ENCODE measurements at regions not wholly inside any gene's neighbourhood (a gene's known extent, or its start where the extent isn't known, plus 50 kb on each side); places are given as distances from the start of the nearest gene placed in this dataset.
"Not testable (repeated sequence)": the region's sequence is repeated elsewhere in the genome, so short reads cannot be mapped to it uniquely, and the experiment has no call there.

DNA sequence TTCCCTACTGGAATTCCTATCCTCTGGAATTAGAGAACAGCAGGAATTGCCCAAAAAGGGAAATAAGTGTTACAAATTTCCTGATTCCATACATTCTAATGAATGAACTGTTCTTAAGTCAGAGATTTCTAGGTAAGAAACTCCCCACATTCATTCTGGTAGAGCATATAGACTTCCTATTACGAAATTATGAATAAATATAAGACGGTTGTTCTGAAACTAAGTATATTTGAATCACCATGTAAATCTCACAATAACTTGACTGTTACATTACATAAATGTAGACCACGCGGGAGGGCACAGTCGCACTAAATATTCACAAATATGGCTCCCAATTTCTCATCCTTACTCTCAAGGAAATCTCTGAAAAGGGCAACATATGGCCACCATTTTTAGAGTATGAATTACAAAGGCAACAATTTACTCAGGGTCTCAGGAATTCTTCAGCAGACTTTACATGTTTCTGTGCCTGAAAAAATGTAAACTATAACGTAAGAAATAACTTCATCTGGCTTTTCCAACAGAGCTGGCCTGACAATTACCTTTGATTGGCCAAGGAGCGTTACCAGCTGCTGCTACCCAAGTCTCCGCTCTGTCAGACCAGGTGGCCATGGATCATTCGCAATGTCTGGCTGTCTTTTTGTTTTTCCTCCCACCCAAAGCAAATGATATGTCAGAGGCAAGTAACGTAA is 115.8 kb downstream of the MPP7 start:
- no peak for DNase-seq

GRCh38 chr10:28186461-28186860 is 116.4 kb downstream of the MPP7 start:
- DNase-seq, result no peak

DNA sequence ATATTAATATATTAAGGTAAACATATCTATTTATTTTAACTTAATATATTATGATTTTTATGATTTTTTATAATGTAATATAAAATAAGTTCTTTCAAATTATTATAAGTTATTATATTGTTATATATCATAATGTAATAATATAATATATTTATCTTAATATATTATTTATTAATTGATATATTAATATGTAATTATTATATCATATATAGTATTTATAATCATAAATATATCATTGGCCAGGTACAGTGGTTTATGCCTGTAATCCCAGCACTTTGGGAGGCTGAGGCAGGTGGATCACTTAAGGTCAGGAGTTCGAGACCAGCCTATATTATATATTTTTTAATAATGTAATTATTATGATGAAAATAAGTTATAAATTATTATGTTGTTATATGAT is 118.1 kb downstream of the MPP7 start:
- no peak for DNase-seq

DNA sequence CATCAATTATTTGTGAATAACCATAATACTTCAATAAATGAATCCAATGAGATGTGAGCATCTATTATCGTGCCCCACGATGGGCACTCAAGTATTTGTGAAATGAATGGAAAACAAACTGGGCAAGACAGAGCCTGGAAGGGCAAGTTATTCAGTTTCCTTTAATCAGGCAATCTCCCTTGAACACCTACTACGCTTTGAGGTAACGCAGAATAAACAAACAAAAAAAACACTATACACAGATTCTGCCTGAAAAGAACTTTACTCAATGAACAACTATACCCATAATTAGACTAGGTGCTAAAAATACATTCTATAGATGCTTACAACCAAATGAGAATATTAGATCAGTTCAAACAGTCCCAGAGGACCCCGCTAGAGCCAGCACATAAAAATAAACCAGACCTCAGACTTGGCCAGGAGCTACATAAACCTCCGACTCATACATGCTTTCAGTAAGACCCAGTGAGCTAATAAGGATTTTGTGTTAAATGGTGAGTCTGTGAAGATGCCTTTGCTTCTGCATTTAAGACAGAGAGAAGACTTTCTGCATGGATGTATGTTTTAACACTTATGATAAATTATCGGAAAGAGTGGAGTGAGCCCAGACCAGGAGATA is 121.3 kb downstream of the MPP7 start:
- DNase-seq, result no peak

DNA sequence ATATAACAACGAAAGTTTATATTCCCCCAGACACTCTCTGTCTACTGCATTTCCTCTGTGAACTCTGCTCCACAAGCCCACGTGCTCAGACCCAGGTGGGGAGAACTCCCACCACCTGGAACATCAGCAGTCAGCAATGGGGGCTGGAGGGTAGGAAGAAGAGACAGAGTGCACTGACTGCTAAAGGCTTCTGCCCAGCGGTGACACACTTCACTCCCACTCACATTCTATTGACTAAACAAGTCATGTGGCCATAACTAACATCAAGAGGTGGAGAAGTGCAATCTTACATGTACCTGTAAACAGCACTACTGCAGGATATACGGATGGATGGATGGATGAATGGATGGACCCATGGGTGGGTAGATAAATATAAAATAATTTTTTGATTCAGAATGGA is 122.2 kb downstream of the MPP7 start:
- no peak for DNase-seq

- DNase-seq, result no peak
These were observed 123.1 kb downstream of the MPP7 start for GRCh38 chr10:28179743-28180099.

DNA sequence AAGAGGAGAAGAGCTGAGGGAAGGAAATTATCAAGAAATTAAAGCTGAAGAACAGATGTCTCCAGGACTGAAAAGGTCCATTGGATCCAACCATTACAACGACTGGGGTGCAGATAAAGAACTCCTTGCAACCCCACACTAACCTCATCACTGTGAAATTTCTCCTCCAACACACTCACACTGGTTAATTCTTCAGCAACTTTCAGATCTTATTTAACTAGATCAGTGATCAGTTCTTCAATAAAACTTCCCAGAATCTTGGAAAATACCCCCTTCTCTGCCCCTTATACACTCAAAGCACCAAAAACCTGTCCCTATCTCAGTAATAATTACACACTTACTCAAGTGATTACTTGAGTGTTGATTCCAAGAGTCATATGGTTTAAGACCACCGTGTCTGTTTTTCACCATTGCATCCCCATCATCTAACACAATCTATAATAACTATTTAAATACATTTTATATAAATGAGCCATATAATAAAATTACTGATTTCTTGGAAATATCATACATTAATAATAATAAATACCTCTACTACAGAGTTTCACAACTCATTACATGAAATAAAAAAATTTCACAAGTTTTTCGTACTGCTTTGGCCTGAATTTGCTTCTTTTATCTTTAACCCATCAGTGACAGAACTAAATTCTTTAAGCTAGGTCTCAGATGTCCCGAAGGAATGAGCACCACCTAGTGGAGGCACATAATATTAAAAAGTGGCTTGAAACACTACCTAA is 123.7 kb downstream of the MPP7 start:
- DNase-seq, result peak in 1 of 2 experiments; percentile 15

- no peak for DNase-seq
These were observed 124.8 kb downstream of the MPP7 start for GRCh38 chr10:28177944-28178637.

DNA sequence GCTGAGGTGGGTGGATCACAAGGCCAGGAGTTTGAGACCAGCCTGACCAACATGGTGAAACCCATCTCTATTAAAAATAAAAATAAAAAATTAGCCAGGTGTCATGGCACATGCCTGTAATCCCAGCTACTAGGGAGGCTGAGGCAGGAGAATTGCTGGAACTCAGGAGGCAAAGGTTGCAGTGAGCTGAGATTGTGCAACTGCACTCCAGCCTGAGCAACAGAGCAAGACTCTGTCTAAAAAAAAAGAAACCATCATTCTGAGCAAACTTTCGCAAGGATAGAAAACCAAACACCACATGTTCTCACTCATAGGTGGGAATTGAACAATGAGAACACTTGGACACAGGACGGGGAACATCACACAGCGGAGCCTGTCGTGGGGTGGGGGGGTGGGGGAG is 126.4 kb downstream of the MPP7 start:
- not testable (repeated sequence) for DNase-seq

GRCh38 chr10:28172223-28172610 is 130.6 kb downstream of the MPP7 start:
- DNase-seq, result no peak

DNA sequence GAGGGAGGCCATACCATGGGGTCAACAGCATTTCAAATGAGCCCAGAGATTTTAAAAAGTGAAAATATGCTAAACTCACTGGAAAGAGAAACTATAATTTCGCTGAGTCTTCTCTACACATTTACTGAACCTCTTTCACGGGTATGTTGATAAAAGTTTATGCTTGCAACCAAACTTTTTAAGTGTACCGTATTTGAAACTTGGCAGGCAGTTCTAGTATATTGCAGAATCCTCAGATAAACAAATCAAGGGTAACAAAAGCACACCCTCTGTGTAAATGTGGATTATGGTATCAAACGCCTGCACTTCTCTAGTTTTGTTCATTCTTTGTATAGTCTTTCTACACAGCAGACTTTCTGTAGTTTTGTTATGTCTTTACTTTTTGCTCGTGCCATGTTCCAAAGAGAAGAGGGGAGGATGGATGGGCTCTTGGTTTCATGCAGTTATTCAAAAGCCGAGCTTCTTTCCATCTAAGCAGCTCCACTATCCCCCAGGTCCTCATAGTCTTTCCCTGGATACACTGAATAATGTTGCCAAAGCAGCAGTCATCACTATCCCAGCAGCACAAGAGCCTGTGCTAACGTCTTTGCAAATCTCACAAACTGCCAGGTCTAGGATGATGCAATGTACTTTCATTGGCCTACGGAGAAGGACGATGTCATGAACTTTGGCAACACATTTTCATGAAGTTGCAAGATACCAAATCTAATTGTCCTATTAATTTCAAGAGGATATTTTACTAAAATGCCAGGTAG is 131.2 kb downstream of the MPP7 start:
- DNase-seq, result no peak

- DNase-seq, result no peak
These were observed 133.3 kb downstream of the MPP7 start for GRCh38 chr10:28169525-28169924.

GRCh38 chr10:28160866-28161405 is 141.9 kb downstream of the MPP7 start:
- DNase-seq, result no peak

DNA sequence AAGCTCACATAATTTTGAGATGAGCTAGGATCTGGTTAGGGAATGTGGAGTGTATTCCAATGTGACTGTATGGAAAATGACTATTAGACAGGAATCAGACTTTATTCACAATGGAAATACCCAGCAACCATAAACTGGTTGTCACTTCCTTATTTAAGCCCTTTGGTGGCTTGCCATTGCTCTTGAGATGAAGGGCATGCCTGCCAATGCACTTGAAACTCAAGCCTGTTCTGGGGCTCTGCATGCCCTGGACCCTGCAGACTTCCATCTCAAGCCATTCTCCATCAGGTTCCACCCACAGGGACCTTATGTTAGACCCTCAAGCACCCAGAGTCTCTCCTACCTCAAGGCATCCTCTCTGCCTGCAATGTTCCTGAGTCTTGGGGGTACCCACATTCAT is 145.5 kb downstream of the MPP7 start:
- DNase-seq, result no peak

DNA sequence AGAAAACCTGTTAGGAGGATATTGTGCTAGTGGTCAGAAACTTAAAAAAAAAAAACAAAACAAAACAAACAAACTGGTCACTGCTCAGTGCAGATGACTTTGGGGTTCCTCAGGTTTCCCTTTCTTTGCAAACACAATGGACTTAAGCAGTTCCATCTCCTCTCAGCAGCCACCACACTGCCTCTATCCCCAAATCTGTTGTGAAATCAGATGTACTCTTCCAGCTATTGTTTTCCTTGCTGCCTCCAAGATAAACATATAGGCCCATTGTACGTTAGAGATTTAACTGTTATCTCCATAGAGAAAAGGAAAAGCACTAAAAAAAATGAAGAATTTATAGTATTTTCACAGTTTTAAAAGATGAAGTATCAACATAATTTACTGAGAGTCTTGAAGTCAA is 147.1 kb downstream of the MPP7 start:
- no peak for DNase-seq

- DNase-seq, result no peak
These were observed 151.2 kb downstream of the MPP7 start for GRCh38 chr10:28151636-28152035.

DNA sequence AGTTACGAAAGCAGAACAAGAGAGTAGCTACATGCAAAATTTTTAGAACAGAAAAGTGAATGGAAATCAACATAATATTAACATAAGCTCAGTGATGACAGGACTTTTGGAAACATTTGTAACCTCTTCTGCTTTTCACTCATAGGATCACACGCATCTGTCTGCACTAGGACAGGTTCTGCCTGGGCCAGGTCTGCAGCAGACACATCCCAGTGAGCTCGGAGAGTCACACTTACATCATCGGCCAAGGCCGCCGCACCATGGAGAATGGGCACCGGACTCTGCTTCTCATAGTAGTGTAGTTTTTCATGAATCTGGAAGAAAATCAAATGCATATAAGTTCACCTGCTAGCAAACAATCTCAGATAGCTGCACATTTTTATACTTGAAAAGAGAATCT is 150.9 kb upstream of the ODAD2 start:
- no peak for DNase-seq

- DNase-seq, result no peak
These were observed 148.8 kb upstream of the ODAD2 start for GRCh38 chr10:28147706-28148105.

DNA sequence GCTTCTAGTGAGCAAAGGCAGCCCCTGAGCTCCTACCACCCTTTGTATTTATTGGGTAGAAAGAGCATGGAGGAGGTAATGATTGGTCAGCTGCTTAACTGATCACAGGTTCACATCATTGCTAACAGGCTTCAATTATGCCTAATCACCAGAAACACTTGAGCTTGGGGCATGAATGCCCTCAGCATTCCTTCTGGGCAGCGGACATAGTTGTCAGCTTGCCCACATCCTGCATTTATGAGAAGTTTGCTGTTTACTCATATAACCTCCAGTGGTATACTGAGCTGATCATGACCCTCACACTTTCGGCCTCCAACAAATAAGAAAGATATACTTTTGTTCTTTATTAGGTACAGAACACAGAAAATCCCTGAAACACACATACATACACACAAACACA is 140.3 kb upstream of the ODAD2 start:
- no peak for DNase-seq

DNA sequence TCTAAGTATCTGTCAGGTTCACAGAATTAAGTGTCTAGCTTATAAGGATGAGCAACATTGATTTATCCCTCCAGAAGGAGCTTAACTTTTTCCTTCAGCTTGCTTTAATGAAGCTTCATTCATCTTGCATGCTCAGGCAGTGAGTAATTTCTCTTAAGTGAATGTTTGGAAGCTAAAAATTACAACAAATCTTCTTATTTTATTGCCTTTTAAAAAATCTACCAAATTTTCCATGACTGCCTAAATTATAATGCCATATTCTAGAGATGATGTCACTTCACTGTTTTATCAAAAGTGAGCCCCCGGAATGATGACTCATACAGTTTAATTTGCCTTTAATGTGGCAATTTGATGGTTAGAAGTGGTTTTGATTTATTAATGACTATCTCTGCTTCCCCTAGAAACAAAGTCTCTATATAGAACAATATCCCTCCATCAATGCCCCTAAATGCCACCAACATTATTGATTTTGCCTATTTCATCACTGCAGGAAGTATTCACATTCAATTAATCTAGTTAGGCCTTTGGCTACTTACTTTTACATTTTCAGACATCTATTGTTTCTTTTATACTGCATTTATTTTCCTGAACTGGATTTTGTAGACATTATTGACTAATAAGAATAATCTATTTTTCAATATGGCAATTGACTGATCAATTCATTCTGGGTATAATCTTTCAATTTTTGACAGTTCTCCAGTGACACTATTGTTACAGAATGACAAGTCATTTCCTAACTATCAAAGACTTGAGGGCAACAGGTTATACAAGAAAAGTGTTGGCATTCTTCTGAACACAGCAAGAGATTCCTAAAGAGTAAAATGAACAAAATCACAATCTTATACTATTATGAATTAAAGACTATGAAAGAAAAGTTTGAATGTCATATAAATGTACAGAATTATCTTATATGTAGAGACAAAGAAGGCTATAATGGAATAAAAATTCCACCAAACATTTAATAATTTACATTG is 139.3 kb upstream of the ODAD2 start:
- no peak for DNase-seq

DNA sequence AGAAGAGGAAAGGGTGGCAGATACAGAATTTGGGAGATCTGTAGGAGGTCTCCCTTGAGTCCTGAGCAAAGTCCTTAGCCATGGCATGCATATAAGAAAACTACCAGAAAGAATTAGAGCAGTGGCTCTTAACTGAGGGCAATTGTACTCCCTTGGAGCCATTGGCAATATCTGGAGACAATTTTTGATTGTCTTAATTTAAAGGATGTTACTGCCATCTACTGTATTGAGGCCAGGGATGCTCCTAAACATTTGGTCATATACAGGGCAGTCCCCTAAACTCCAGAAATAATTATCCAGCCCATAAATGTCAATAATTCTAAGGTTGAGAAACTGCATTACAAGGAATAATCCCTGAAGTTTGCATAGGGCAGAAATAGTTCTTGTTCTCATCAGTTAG is 136.4 kb upstream of the ODAD2 start:
- no peak for DNase-seq
